ENCODE measurements at regions not wholly inside any gene's neighbourhood (a gene's known extent, or its start where the extent isn't known, plus 50 kb on each side); places are given as distances from the start of the nearest gene placed in this dataset.

GRCh38 chr1:34361781-34362357, 185.2 kb downstream of the C1orf94 start:
- no TSS peak for BruUV-seq (replicated peaks)
- H4K20me1 ChIP-seq (replicated peaks; ENCODE audit: control insufficient read depth, extremely low read depth, insufficient read depth, low read length): no peaks in the 10 kb centered on the region
- intact Hi-C loops (cut with micrococcal nuclease) (no loop called here), dilution Hi-C loops (cut with MboI; ENCODE audit: extremely low pct_ligation_motif_present, low sequenced_read_pairs) (no loop called here)
- peaks cover 2% of the 10 kb centered on the region for H3K9me3 ChIP-seq (replicated peaks; ENCODE audit: control insufficient read depth, insufficient read depth, low read length)
- H3K9ac ChIP-seq (replicated peaks; ENCODE audit: extremely low read depth, insufficient read depth, low read length): no peak overlapping the region
- ChIA-PET POLR2A (no interaction called here), CTCF (no interaction called here)
- H3K79me2 ChIP-seq (ENCODE audit: control insufficient read depth, insufficient read depth, low read length): no peaks in the 10 kb centered on the region
- H3K4me2 ChIP-seq (ENCODE audit: insufficient read depth, low read length): no peak overlapping the region
- H3K4me1 ChIP-seq (ENCODE audit: control insufficient read depth, extremely low read depth, insufficient read depth, low read length): no peaks in the 10 kb centered on the region
- H3K27ac ChIP-seq (ENCODE audit: insufficient read depth, low read depth, low read length): no peak overlapping the region
- H3K36me3 ChIP-seq (ENCODE audit: control insufficient read depth in 2 of 2, extremely low read depth in 1 of 2, insufficient read depth in 2 of 2, low read length in 2 of 2): no peaks in the 10 kb centered on the region
- DNase-seq (ENCODE audit: low read depth, low spot score) (no peak), FAIRE-seq (no peak)
- H3K9me1 ChIP-seq (replicated peaks; ENCODE audit: control insufficient read depth, extremely low read depth, insufficient read depth, low read length): no peaks in the 10 kb centered on the region
- H2AFZ ChIP-seq (ENCODE audit: low read depth, low read length): no peak overlapping the region
- TF ChIP-seq FOS (IDR thresholded peaks at IDR 0.05; ENCODE audit: borderline replicate concordance, insufficient read depth, low read length): no peak
- TF ChIP-seq CTCF (IDR thresholded peaks at IDR 0.05; ENCODE audit: extremely low read depth in 1 of 2, insufficient read depth in 1 of 2, low read depth in 1 of 2, low read length in 2 of 2): no peak
- TF ChIP-seq GATA2 (IDR thresholded peaks at IDR 0.05; ENCODE audit: insufficient read depth, insufficient read length, low read depth, low read length): no peak
- TF ChIP-seq POLR2A (IDR thresholded peaks at IDR 0.05; ENCODE audit: low read depth, low read length): no peak
- TF ChIP-seq, protein P1, sequence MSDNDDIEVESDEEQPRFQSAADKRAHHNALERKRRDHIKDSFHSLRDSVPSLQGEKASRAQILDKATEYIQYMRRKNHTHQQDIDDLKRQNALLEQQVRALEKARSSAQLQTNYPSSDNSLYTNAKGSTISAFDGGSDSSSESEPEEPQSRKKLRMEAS (IDR thresholded peaks at IDR 0.05; ENCODE audit: insufficient read depth, insufficient read length): no peak
- TF ChIP-seq POLR2AphosphoS5 (IDR thresholded peaks at IDR 0.05; ENCODE audit: insufficient read depth, low read depth, low read length): no peak
- no peak for TF ChIP-seq EZH2 (IDR thresholded peaks at IDR 0.05; ENCODE audit: borderline replicate concordance, low read depth, low read length, severe bottlenecking)
- no peak for TF ChIP-seq JUN (IDR thresholded peaks at IDR 0.05; ENCODE audit: borderline replicate concordance, insufficient read depth, insufficient read length, low read depth)
- H3K27me3 ChIP-seq (ENCODE audit: control insufficient read depth in 2 of 2, insufficient read depth in 2 of 2, low read length in 2 of 2): no peaks in the 10 kb centered on the region
- no peak overlapping the region for H3K4me3 ChIP-seq (replicated peaks in 1 of 3; ENCODE audit: insufficient read depth in 1 of 3, low read depth in 1 of 3, low read length in 3 of 3)

Measured in endothelial cell of umbilical vein (primary cell).